ENCODE measurements at regions not wholly inside any gene's neighbourhood (a gene's known extent, or its start where the extent isn't known, plus 50 kb on each side); places are given as distances from the start of the nearest gene placed in this dataset.
"Not testable (repeated sequence)": the region's sequence is repeated elsewhere in the genome, so short reads cannot be mapped to it uniquely, and the experiment has no call there.

DNA sequence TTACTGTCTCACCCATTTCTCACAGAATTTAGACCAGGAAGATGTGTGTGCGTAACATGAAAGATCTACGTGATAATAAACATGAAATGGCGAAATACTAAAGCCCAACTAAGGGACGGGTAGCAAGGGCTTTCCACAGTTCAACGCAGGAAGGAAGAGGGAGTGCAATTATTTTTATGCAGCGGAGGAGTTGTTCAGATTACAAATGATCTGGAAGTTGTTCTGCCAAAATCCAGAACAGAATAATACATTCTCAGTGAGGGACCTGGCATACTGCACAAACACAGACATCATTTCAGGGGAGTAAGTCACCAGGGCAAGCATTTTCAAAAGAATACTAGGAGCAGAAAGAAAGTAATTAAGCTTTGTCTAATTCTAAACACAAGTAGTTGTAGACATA, 133.6 kb upstream of the RAP2B start:
- DNase-seq (ENCODE audit: low read depth, low spot score): no peak

DNA sequence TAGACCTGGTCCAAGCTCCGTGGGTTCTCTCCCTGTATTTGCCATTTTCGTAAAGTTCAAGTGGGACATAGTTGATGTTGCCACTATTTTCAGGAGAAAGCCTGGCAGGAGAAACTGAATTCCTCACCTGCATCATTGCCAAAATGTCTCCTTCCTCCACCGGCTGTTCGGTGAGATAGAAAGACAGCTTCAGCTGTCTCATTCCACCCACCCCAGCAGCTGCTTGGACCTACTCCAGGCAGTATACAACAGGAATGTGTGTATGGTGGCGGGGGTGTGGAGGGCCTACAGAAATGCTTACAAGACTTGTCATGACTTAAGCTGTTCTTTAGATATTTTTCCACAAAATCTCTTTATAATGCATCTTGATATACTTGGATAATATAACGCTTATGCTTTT, 132.7 kb upstream of the RAP2B start:
- DNase-seq (ENCODE audit: low read depth, low spot score): no peak

DNA sequence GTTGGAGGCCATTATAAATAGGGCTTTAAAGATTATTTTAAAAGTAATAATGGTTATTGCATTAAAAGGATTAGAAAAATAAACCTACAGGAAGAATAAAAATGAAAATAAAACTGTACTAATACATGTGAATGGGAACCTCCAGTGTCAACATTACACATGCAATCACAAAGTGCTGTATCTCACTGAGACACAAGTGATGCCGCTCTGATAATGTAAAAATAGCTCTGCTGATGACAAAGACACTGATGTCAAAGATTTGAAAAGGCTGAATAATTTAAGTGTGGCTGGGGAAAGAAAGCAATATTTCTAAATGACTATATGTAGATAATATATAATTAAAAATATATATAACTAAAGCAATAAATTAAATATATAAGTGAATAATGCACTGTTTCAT, 129.1 kb upstream of the RAP2B start:
- no peak for DNase-seq (ENCODE audit: low read depth, low spot score)

DNA sequence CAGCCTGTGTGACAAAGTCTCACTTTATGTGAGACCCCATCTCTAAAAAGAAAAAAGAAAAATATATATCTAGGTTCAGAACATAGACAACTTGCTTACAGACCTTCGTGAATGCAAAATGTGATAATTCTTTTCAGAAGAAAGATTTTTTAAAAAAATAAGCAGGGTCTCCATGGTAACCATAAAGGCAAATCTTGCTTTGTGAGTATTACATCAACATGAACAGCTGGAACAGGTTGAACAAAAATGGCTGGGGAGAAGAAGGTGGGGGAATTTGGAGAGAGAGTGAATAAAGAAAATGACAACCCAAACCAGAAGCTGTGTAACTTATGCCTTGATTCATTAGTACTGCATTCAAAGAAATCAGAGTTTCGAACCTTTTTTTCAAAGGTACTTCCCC, 125.2 kb upstream of the RAP2B start:
- no peak for DNase-seq (ENCODE audit: low read depth, low spot score)

DNA sequence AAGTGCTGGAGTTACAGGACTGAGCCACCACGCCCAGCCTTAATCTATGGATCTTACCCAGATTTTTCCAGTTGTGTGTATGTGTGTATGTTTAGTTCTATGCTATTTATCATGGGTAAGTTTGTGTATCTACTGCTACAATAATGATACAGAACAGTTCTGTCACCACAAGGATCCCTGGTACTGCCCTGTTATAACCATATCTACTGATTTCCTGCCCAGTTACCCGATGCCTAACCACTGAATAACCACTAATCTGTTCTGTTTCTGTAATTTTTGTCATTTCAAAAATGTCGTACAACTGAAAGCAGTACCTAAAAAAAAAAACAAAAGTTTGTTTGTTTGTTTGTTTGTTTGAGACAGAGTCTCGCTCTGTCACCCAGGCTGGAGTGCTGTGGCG, 123.7 kb upstream of the RAP2B start:
- no peak for DNase-seq (ENCODE audit: low read depth, low spot score)

DNA sequence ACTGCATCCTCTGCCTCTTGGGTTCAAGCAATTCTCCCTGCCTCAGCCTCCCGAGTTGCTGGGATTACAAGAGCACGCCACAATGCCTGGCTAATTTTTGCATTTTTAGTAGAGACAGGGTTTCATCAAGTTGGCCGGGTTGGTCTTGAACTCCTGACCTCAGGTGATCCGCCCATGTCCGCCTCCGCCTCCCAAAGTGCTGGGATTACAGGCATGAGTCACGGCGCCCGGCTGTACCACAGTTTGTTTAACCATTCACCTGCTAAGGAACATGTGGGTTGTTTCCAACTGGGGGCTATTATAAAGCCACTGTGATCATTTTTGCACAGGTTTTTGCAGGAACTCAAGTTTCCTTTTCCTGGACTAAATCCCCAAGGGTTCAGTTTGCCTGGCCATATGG, 123.2 kb upstream of the RAP2B start:
- DNase-seq (ENCODE audit: low read depth, low spot score): no peak

DNA sequence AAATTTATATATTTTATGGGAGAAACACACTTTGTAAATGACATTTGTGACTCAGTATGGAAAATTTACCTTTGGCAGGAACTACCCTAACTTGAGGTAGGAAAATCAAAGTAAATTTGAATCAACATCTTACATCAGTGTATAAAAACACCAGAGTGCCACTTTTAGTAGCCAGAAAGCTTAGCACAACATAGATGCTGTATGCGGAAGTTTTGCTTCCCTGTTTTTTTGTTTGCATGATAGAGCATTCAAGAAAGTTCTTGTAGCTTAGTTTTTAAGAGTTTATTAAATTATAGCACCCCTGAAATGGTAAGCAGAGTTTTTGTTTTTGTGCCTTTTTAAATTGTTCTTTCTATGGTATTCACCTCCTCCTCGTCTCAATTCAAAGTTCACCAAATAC, 120.8 kb upstream of the RAP2B start:
- DNase-seq (ENCODE audit: low read depth, low spot score): no peak

DNA sequence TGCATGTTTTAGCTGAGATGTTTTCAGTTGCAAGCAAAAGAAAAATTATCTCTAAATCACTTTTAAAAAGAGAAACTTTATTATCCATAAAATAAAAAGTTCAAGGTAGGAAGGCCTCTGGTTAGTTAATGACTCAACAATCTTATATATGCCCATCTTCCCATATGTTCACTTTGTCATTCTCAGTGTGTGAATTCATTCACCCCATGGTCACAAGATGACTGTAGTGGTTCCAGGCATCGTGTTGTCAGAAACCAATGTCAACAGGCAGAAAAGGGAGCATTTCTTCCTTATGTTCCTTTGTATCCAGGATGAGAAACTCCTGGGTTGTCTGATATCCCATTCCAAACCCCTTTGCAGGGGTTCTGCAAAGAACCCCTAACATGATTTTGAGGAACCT, 119.9 kb upstream of the RAP2B start:
- no peak for DNase-seq (ENCODE audit: low read depth, low spot score)

DNA sequence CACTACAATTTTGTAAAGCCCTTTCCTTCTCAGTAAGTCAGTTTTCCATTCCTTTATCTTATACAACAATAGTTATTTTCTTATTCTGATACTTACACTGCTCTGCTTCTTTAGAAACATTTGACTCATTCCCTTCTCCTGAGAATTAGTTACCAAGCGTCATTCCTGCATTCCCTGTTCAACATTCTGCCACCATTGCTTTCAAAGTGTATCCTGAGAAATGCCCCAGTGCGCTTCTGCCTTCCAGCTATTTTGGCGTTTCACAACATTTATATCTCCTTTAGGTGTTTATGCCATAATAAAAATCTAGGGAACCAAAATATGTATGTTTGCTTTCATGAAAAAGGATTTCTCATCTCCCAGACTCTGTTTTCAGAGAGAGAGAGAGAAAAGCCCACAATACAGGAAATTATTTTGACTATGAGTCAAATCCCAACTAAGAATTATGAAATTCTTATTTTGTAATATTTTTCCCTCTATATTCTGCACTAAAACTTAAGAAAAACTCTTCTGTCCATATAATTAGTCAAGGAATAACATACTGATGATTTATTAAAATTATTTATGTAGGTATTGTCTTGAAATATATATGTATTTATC, 118.2 kb upstream of the RAP2B start:
- no peak for DNase-seq (ENCODE audit: low read depth, low spot score)

DNA sequence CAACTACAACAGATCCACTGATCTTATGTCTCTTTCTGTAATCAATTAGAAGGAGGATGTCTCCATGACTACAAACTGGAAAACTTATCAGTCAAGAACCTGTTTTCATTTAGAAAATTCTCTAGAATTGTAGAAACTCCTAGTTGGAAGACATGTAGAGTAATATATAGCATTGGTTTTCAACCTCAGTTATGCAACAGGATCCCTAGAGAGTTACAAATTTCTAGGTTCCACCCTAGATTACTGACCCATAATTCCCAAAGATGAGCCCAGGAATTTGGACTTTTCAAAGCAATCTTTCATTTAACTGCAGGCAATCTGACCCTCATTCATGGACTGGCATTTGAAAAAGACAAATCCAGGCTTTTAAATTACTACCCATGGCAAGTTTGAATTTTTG, 116.9 kb upstream of the RAP2B start:
- DNase-seq (ENCODE audit: low read depth, low spot score): no peak

DNA sequence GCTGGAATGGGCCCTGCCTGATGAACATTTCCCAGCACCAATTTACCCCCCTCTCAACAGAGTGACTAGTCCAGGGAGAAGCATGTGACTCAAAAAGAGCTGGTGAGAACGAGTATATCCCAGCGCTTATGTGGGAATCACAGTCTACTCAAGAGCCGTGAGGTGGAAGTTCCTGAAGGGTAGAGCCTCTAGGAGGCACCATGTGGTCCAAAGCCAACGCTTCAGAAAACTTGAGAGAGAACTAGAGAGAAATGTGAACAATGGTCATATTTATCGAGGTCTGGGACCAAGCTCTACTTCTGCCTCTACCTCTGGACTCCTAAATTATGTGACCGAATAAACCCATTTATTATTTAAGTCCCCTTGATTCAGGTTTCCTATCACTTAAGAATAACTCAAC, 111.0 kb upstream of the RAP2B start:
- no peak for DNase-seq (ENCODE audit: low read depth, low spot score)

DNA sequence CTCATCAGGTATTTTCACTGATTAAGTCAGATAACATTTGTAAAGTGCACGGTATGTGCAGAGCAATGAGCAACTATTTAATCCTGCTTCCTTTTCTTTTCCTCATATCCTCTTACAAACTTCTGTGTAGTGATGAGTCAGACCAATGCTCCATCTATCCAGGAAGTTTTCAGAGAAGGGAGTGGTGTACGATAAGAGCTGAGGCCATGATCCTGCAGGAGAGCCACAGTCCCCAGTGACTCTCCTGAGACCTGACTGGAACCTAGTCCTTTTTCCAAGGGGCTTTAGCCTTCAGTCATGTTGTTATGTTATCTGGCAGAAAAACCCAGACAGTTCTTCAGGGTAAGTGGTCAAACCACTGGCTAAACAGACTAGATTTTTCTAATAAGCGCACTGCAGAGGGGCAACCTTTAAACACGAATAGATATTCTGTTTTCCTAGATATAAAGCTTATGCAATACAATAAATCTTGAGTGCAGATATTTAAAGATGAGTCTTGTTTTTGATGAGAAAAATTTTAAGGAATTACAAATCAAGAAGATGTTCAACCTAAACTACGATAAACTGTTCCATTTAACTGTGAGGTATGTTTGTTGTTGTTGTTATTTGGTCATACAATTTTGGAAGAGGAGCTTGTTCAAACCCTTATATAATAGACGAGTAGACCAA, 110.5 kb upstream of the RAP2B start:
- peak; percentile 73 for DNase-seq (ENCODE audit: low read depth, low spot score)

DNA sequence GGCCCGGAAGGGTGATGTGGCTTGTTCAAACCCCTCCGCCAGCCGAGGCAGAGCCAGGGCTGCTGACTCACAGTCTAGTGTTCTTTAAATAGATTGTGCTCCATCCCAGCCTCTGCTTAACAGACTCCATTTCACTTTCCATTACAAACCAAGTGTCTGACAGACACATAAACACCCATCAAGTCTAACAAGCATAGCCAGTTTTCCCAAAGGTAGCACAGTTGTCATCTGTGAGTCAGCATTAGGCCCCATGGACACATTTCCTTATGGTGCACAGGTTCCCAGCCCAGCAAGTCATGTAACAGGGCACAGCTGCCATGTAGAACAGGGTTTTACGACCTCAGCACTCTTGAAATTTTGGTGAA, 109.9 kb upstream of the RAP2B start:
- DNase-seq (ENCODE audit: low read depth, low spot score): peak; percentile 71

DNA sequence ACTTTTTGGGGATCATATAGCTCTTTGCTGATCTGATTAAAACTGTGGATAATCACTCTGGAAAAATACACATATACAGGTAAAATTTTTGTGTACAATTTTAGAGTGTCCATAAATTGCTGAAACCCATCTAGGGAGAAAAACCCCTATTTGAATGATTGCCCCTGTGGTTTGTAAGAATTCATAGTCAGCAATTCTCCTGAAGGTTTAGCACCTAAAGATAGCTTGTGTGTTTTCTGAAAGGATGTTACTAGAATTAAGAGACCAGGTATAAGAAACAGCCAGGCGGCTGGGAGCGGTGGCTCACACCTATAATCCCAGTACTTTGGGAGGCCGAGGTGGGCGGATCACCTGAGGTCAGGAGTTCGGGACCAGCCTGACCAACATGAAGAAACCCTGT, 106.8 kb upstream of the RAP2B start:
- no peak for DNase-seq (ENCODE audit: low read depth, low spot score)

DNA sequence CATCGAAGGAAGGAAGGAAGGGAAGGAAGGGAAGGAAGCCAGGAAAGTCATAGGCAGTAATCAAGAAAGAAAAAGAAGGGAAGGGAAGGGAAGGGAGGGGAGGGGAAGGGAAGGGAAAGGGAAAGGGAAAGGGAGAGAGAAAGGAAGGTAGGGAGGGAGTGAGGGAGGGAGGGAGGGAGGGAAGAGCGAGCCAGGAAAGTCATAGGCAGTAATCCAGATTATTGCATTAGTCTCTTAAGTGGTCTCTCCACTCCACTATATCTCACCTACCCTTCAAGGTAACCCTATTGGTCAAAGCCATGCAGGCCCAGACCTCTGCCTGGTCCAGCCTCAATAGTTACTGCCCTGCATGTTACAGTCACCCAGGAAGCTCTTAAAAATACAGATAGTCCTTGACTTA, 106.2 kb upstream of the RAP2B start:
- no peak for DNase-seq (ENCODE audit: low read depth, low spot score)

DNA sequence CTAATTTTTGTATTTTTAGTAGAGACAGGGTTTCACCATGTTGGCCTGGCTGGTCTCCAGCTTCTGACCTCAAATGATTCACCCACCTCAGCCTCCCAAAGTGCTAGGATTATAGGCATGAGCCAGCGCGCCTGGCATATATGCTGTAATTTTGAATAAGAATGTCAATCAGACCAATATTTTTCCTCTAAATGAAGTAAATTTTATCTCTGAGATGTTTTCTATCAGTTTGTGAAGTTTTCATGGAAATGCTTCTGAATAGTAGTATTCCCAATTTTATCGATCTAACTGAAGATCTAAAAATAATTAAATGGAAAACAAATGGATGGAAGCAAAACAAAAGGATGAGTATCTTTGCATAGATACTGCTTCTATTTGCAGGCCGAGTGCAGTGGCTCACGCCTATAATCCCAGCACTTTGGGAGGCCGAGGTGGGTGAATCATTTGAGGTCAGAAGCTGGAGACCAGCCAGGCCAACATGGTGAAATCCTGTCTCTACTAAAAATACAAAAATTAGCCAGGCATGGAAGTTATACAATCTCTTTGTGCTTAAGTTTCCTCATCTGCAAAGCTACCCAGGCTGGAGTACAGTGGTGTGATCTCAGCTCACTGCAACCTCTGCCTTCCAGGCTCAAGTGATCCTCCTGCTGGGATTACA, 103.9 kb upstream of the RAP2B start:
- not testable (repeated sequence) for DNase-seq (ENCODE audit: low read depth, low spot score)

DNA sequence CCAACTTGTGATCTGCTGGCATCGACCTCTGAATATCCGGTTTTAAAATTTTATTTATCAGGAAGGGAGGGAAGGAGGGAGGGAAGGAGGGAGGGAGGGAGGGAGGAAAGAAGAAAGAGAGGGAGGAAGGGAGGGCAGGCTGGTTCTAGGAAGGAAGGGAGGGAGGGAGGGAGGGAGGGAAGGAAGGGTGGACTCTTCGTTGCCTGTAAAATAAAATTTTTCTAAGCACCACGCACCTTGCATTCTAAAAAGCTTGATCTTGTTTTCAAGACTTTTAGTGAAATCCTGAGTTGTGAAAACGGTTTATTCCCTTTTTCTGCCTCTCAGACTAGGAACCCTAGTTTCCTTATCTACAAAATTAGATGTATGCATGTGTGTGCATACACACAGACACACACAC, 101.7 kb upstream of the RAP2B start:
- DNase-seq (ENCODE audit: low read depth, low spot score): no peak

DNA sequence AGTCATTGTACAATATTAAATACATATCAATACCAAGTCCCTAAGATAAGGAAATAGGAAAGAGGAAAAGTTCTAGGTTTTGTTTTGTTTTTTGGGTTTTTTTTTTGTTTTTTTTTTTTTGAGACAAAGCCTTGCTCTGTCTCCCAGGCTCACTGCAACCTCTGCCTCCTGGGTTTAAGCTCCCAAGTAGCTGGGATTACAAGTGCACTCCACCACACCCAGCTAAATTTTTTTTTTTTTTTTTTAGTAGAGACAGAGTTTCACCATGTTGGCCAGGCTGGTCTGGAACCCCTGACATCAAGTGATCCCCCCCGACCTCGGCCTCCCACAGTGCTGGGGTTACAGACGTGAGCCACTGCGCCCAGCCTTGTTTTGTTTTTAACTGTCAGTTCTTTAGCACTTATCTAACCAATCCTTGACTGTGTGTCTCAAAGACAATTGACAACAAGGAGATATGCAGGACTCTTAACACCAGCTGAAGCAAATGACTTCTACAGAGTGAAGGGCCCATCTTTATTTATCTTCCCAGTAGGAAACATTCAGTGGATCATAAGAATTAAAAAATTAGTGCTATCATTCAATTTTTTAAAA, 100.0 kb upstream of the RAP2B start:
- no peak for DNase-seq (ENCODE audit: low read depth, low spot score)

DNA sequence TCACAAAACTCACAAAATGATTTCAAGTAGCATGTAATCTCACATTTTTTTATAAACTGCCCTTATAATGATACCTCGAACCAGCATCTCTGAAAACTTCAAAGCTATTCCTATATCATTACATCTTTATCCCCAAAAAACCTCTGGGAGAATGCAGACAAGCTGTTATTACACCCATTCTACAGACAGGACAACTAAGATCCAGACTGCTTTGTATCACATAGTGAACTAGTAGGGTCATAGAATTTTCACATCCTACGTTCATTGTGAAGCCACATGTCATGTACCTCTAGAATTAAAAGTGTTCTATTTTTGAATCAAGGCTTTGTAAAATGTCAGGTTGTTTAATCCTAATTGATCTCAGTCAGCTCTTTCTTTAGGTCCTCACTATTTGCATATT, 98.7 kb upstream of the RAP2B start:
- DNase-seq (ENCODE audit: low read depth, low spot score): no peak

DNA sequence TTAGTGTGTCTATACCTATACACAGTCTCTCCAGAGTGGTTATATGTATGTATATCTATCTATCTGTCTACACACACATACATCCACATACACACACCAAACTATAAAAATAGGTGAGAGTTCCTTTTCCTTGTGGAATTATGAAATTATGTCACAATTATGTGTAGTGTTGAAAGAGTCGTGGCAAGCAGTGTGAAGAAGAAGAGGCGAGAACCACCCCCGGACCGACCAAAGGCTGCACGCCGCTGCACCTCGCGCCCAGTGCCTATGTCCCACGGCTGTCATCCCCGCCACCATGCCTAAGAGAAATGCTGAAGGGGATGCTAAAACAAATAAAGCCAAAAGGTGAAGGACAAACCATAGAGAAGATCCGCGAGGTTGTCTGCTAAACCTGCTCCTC, 95.0 kb upstream of the RAP2B start:
- no peak for DNase-seq (ENCODE audit: low read depth, low spot score)

DNA sequence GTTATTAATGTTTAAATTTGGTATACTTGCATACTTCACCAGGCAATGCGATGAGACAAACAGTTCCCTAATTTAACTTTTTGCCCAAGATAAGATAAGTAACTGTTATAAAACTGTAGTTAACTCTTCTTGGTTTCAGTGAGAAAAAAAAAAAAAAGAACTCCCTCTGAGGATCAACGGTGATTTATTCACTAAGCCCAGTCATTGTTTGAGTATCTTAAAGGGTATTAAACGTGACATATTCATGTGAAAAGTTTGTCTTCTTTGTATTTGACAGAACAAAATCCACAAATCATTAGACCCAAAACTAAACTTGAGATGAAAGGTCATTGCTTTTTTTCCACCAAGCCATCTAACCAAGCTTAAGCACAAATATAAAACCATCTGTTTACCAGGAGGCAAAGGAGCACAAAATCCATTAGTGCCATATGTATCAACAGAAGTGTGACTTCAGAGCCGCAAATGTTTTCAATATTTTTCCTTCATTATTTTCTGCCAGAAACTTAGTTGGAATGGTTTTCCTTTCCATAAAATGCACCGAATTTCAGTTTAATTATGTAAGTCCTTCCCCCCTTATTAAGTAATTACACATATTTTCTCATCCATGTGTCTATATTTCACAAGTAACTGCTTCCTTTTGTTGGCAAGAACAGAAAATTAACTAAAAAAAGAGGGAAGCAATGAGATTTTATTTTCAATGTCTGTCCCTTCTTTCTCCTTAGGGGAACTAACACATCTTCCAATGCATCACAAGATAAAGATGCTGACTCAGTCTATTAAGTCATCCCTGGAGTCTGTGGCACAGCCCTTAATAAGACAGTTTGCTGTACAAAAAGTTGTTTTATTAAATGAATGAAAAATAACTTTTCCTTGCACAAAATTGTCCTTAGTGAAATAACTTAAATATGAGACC, 92.2 kb upstream of the RAP2B start:
- DNase-seq (ENCODE audit: low read depth, low spot score): no peak

DNA sequence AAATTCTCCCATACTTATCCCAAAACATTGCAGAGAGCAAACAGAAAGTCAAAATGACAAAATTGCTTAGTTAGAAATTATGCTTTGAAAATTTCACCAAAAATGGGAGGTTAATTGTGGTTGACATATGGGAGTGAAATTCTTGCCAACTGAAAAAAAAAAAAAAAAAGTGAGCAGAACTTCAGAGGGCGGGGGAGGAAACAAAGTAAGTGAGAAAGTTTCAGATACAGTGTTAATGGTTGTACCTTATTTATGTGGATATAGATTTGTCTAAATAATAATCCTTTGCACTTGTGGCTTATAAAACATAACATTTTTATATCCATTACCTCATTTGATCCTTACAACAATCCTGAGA, 91.5 kb upstream of the RAP2B start:
- DNase-seq (ENCODE audit: low read depth, low spot score): no peak
